ENCODE measurements at regions not wholly inside any gene's neighbourhood (a gene's known extent, or its start where the extent isn't known, plus 50 kb on each side); places are given as distances from the start of the nearest gene placed in this dataset.

GRCh38 chr11:90722552-90723190, 499.8 kb upstream of the CHORDC1 start:
- no peak for TF ChIP-seq CTCF (IDR thresholded peaks at IDR 0.05)
- TF ChIP-seq POLR2A (IDR thresholded peaks at IDR 0.05) = no peak
